Panc1 (cell line): ENCODE measurements at regions not wholly inside any gene's neighbourhood (a gene's known extent, or its start where the extent isn't known, plus 50 kb on each side); places are given as distances from the start of the nearest gene placed in this dataset.
A peak's percentile ranks its signal among the peaks of the same experiment; 100 is the strongest.

Experiments
- ATAC-seq: fragments of 200-7000 bp; cut with Tn5 transposase; 2 replicates; pipeline ENCODE4 v1.9.1; 2020; ENCODE audit warnings: mild to moderate bottlenecking, moderate library complexity
- BruUV-seq: library from RNA; stranded (reverse); fragments of 400-500 nt; replicated peaks from 2 replicates; lab custom pipeline; 2021; lab: Mats Ljungman, UMichigan
- CTCF ChIA-PET: fragments of 300-600 bp; sonication (Branson Sonifier 250); formaldehyde crosslinking; loops from one replicate; lab custom pipeline; 2022; ENCODE audit warnings: antibody characterized with exemption; lab: Charles Lee
- POLR2A ChIA-PET: fragments of 300-600 bp; sonication (Branson Sonifier 250); formaldehyde crosslinking; loops from one replicate; lab custom pipeline; 2022; ENCODE audit warnings: antibody characterized with exemption; lab: Charles Lee
- DNase-seq: peaks from one replicate; pipeline ENCODE4 v3.0.0-alpha.2; 2010; ENCODE audit warnings: low read depth, low spot score
- H3K27ac ChIP-seq: 2 replicates; pipeline ENCODE4 v1.5.1; 2011; ENCODE audit warnings: mild to moderate bottlenecking, low read length, inconsistent platforms
- H3K27me3 ChIP-seq: fragments of 200-500 bp; sonication (Bioruptor generic); 2 replicates; pipeline ENCODE4 v1.6.0; 2014; ENCODE audit warnings: low read length, inconsistent platforms; ENCODE audit not compliant: control insufficient read depth, insufficient read depth
- H3K36me3 ChIP-seq: fragments of 200-500 bp; sonication (Bioruptor generic); 2 replicates; pipeline ENCODE4 v1.5.1; 2014; ENCODE audit warnings: inconsistent platforms, mild to moderate bottlenecking, low read length, moderate library complexity; ENCODE audit not compliant: control insufficient read depth, insufficient read depth
- H3K4me1 ChIP-seq: 2 replicates; pipeline ENCODE4 v1.5.1; 2011; ENCODE audit warnings: inconsistent platforms, mild to moderate bottlenecking, low read length, moderate library complexity; ENCODE audit not compliant: control insufficient read depth, insufficient read depth
- H3K4me3 ChIP-seq, 2 experiments: 2 replicates each; pipeline ENCODE4 v1.5.1; 2011 to 2012; ENCODE audit warnings: low read depth in 2 of 2, low read length in 2 of 2, mild to moderate bottlenecking in 2 of 2, inconsistent platforms in 1 of 2, moderate library complexity in 1 of 2
- H3K9me3 ChIP-seq: fragments of 200-500 bp; sonication (Bioruptor generic); 2 replicates; pipeline ENCODE4 v1.5.1; 2014; ENCODE audit warnings: low read depth, mild to moderate bottlenecking, inconsistent platforms, low read length, moderate library complexity; ENCODE audit not compliant: control insufficient read depth, insufficient read depth
- POLR2AphosphoS5 ChIP-seq: IDR thresholded peaks from 2 replicates; pipeline ENCODE4 v1.6.1; 2012; ENCODE audit warnings: mild to moderate bottlenecking, low read depth, low read length, moderate library complexity
- SIN3A ChIP-seq: IDR thresholded peaks from 2 replicates; pipeline ENCODE4 v1.6.1; 2012; ENCODE audit warnings: low read depth, mild to moderate bottlenecking, low read length, moderate library complexity, borderline replicate concordance; ENCODE audit not compliant: insufficient read depth
- TCF7L2 ChIP-seq: IDR thresholded peaks from 2 replicates; pipeline ENCODE4 v1.6.1; 2011; ENCODE audit warnings: mild to moderate bottlenecking, low read depth, low read length, inconsistent platforms
- in situ Hi-C: cut with HindIII; loops from 2 replicates; pipeline ENCODE4 v1.10.0; 2016; ENCODE audit warnings: low sequenced_read_pairs, low pct_unique_long_range_greater_than_20kb
- intact Hi-C: fragments of 100-400 bp; cut with micrococcal nuclease; formaldehyde crosslinking; loops from one replicate; pipeline ENCODE4 v1.10.0; 2022; ENCODE audit not compliant: unreplicated experiment
- TF ChIP-seq, protein P1 (sequence below): fragments of 450-650 bp; IDR thresholded peaks from 2 replicates; pipeline ENCODE4 v1.5.1; 2017; ENCODE audit warnings: mild to moderate bottlenecking
- TF ChIP-seq, protein P2 (sequence below), 2 experiments: IDR thresholded peaks; 2 replicates each; pipeline ENCODE4 v1.6.1; 2011 to 2012; ENCODE audit warnings: low read depth in 2 of 2, control low read depth in 1 of 2, low read length in 1 of 2, mild to moderate bottlenecking in 1 of 2, moderate library complexity in 1 of 2; ENCODE audit not compliant: insufficient read depth in 1 of 2

DNA sequence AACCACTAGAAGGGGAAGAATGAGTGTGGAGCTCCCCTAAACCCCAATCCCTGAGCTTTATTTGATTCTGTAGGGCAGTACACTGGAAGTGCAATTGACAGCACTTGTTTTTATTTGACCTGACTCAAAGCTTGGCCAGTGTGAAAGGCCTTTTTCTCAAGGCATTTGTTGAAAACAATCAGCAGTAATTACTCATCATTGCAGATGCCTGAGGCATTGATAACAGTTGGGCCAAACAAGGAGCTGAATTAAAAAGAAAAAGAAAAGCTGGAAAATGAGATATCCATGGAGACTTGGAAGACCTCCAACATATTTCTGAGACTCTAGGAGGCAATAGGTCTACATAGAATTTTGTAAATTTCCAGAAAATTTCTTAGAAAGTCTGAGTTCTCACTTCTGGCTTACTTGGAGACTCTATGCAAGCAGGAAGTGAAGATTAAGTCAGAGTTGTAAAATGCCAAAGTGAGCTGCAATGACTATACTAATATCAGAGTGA is 200.8 kb upstream of the KCNJ16 start:
- Histone ChIP-seq H3K9me3 (no peaks in the 10 kb centered on the region), H3K36me3 (no peaks in the 10 kb centered on the region), H3K4me1 (no peaks in the 10 kb centered on the region), H3K27me3 (no peaks in the 10 kb centered on the region), H3K4me3 (no peak overlapping the region), H3K27ac (no peak overlapping the region)
- ChIA-PET CTCF (no interaction called here), POLR2A (no interaction called here)
- ATAC-seq = peak; percentile 53
- DNase-seq = no peak
- intact Hi-C loops = no loop called here
- TF ChIP-seq, protein P1, sequence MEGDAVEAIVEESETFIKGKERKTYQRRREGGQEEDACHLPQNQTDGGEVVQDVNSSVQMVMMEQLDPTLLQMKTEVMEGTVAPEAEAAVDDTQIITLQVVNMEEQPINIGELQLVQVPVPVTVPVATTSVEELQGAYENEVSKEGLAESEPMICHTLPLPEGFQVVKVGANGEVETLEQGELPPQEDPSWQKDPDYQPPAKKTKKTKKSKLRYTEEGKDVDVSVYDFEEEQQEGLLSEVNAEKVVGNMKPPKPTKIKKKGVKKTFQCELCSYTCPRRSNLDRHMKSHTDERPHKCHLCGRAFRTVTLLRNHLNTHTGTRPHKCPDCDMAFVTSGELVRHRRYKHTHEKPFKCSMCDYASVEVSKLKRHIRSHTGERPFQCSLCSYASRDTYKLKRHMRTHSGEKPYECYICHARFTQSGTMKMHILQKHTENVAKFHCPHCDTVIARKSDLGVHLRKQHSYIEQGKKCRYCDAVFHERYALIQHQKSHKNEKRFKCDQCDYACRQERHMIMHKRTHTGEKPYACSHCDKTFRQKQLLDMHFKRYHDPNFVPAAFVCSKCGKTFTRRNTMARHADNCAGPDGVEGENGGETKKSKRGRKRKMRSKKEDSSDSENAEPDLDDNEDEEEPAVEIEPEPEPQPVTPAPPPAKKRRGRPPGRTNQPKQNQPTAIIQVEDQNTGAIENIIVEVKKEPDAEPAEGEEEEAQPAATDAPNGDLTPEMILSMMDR = no peak
- TF ChIP-seq SIN3A (no peak), POLR2AphosphoS5 (no peak)
- TF ChIP-seq, protein P2, sequence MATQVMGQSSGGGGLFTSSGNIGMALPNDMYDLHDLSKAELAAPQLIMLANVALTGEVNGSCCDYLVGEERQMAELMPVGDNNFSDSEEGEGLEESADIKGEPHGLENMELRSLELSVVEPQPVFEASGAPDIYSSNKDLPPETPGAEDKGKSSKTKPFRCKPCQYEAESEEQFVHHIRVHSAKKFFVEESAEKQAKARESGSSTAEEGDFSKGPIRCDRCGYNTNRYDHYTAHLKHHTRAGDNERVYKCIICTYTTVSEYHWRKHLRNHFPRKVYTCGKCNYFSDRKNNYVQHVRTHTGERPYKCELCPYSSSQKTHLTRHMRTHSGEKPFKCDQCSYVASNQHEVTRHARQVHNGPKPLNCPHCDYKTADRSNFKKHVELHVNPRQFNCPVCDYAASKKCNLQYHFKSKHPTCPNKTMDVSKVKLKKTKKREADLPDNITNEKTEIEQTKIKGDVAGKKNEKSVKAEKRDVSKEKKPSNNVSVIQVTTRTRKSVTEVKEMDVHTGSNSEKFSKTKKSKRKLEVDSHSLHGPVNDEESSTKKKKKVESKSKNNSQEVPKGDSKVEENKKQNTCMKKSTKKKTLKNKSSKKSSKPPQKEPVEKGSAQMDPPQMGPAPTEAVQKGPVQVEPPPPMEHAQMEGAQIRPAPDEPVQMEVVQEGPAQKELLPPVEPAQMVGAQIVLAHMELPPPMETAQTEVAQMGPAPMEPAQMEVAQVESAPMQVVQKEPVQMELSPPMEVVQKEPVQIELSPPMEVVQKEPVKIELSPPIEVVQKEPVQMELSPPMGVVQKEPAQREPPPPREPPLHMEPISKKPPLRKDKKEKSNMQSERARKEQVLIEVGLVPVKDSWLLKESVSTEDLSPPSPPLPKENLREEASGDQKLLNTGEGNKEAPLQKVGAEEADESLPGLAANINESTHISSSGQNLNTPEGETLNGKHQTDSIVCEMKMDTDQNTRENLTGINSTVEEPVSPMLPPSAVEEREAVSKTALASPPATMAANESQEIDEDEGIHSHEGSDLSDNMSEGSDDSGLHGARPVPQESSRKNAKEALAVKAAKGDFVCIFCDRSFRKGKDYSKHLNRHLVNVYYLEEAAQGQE (IDR thresholded peaks at IDR 0.05; ENCODE audit: insufficient read depth in 1 of 2, low read depth in 2 of 2, low read length in 1 of 2) = no peak
- BruUV-seq = no TSS peak
- in situ Hi-C loops = no loop called here

DNA sequence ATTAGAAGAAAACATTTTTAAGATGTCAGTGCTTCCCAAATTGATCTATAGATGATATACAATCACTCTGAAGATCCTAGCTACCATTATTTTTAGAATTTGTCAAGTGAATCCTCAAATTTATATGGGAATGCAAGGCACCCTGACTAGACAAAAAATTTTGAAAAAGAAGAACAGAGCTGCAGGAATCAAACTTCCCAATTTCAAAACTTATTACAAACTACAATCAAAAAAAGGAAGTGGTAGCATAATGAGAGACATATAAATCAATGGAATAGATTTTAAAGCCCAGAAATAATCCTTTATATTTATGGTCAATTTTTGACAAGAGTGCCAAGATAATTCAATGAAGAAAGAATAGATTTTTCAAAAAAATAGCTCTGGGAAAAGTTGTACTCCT is 198.3 kb upstream of the KCNJ16 start:
- no TSS peak for BruUV-seq
- H3K4me1 ChIP-seq = no peaks in the 10 kb centered on the region
- intact Hi-C loops = no loop called here
- POLR2A ChIA-PET = no interaction called here
- DNase-seq (no peak), ATAC-seq (no peak)
- CTCF ChIA-PET = no interaction called here
- TF ChIP-seq, protein P1 = no peak
- TF ChIP-seq POLR2AphosphoS5 (no peak), SIN3A (no peak), TCF7L2 (no peak)
- TF ChIP-seq, protein P2 (IDR thresholded peaks at IDR 0.05; ENCODE audit: insufficient read depth in 1 of 2, low read depth in 2 of 2, low read length in 1 of 2) = no peak
- in situ Hi-C loops = no loop called here
- no peaks in the 10 kb centered on the region for H3K36me3 ChIP-seq
- H3K27ac ChIP-seq = no peak overlapping the region
- no peak overlapping the region for H3K4me3 ChIP-seq
- H3K27me3 ChIP-seq = no peaks in the 10 kb centered on the region
- H3K9me3 ChIP-seq = no peaks in the 10 kb centered on the region; the same call in 1 of the 2 replicates
